ENCODE measurements at regions not wholly inside any gene's neighbourhood (a gene's known extent, or its start where the extent isn't known, plus 50 kb on each side); places are given as distances from the start of the nearest gene placed in this dataset.

GRCh38 chr6:118710616-118711015, 59.2 kb upstream of the CEP85L start:
- no peak for TF ChIP-seq CTCF (IDR thresholded peaks at IDR 0.05; ENCODE audit: low read depth, low read length)
- TF ChIP-seq, protein P1, sequence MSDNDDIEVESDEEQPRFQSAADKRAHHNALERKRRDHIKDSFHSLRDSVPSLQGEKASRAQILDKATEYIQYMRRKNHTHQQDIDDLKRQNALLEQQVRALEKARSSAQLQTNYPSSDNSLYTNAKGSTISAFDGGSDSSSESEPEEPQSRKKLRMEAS (IDR thresholded peaks at IDR 0.05; ENCODE audit: low read depth, low read length), result no peak
